NB4 (cell line): ENCODE measurements at regions not wholly inside any gene's neighbourhood (a gene's known extent, or its start where the extent isn't known, plus 50 kb on each side); places are given as distances from the start of the nearest gene placed in this dataset.

Experiments used
- CTCF ChIP-seq: IDR thresholded peaks from one replicate; pipeline ENCODE4 v1.5.1; 2012; ENCODE audit warnings: low read depth, low read length
- POLR2A ChIP-seq: IDR thresholded peaks from 2 replicates; pipeline ENCODE4 v1.6.1; 2011; ENCODE audit warnings: mild to moderate bottlenecking; ENCODE audit not compliant: insufficient read length; ENCODE audit errors: extremely low read depth

GRCh38 chr5:171604195-171604594, 181.4 kb upstream of the SMIM23 start:
- no peak for TF ChIP-seq CTCF
- TF ChIP-seq POLR2A = no peak
